ENCODE measurements at regions not wholly inside any gene's neighbourhood (a gene's known extent, or its start where the extent isn't known, plus 50 kb on each side); places are given as distances from the start of the nearest gene placed in this dataset.

GRCh38 chr12:127284870-127285431, 982.0 kb upstream of the TMEM132C start:
- TF ChIP-seq EZH2 (IDR thresholded peaks at IDR 0.05; ENCODE audit: low read length, unreplicated experiment), result no peak
- no peak for TF ChIP-seq CTCF (conservative IDR thresholded peaks at IDR 0.05; ENCODE audit: low read depth, low read length)

Measured in PC-3 (cell line).